GM19455 (cell line): ENCODE measurements at regions not wholly inside any gene's neighbourhood (a gene's known extent, or its start where the extent isn't known, plus 50 kb on each side); places are given as distances from the start of the nearest gene placed in this dataset.

Experiments used
- ATAC-seq: cut with Tn5 transposase; IDR thresholded peaks from one replicate; pipeline ENCODE4 v1.9.1; 2021; ENCODE audit not compliant: unreplicated experiment

- ATAC-seq: no peak
These were observed 237.7 kb upstream of the GOLIM4 start for GRCh38 chr3:168333410-168333935.

GRCh38 chr3:168331756-168332155 is 236.0 kb upstream of the GOLIM4 start:
- no peak for ATAC-seq

- no peak for ATAC-seq
These were observed 235.3 kb upstream of the GOLIM4 start for GRCh38 chr3:168330983-168331382.

GRCh38 chr3:168327856-168328255 is 232.1 kb upstream of the GOLIM4 start:
- no peak for ATAC-seq

- no peak for ATAC-seq
These were observed 230.0 kb upstream of the GOLIM4 start for GRCh38 chr3:168325684-168326083.

GRCh38 chr3:168322941-168323340 is 227.2 kb upstream of the GOLIM4 start:
- no peak for ATAC-seq

- no peak for ATAC-seq
These were observed 218.4 kb upstream of the GOLIM4 start for GRCh38 chr3:168314166-168314565.

GRCh38 chr3:168312984-168313383 is 217.3 kb upstream of the GOLIM4 start:
- no peak for ATAC-seq

- ATAC-seq: no peak
These were observed 212.2 kb upstream of the GOLIM4 start for GRCh38 chr3:168307893-168308292.

- no peak for ATAC-seq
These were observed 199.3 kb upstream of the GOLIM4 start for GRCh38 chr3:168295027-168295426.

- no peak for ATAC-seq
These were observed 196.6 kb upstream of the GOLIM4 start for GRCh38 chr3:168292296-168292695.

- ATAC-seq: no peak
These were observed 193.8 kb upstream of the GOLIM4 start for GRCh38 chr3:168289471-168290008.

- ATAC-seq: no peak
These were observed 193.0 kb upstream of the GOLIM4 start for GRCh38 chr3:168288511-168289401.

- ATAC-seq: no peak
These were observed 189.8 kb upstream of the GOLIM4 start for GRCh38 chr3:168285506-168285905.

GRCh38 chr3:168284728-168285127 is 189.0 kb upstream of the GOLIM4 start:
- no peak for ATAC-seq

- ATAC-seq: no peak
These were observed 179.9 kb upstream of the GOLIM4 start for GRCh38 chr3:168275662-168276061.

GRCh38 chr3:168273917-168274316 is 178.2 kb upstream of the GOLIM4 start:
- peak; percentile 64 for ATAC-seq

- ATAC-seq: no peak
These were observed 177.3 kb upstream of the GOLIM4 start for GRCh38 chr3:168273036-168273435.

- no peak for ATAC-seq
These were observed 176.7 kb upstream of the GOLIM4 start for GRCh38 chr3:168272343-168272985.

GRCh38 chr3:168271932-168272331 is 176.2 kb upstream of the GOLIM4 start:
- ATAC-seq: no peak

- no peak for ATAC-seq
These were observed 173.3 kb upstream of the GOLIM4 start for GRCh38 chr3:168269001-168269400.

GRCh38 chr3:168267179-168267578 is 171.5 kb upstream of the GOLIM4 start:
- no peak for ATAC-seq
